Activated CD4-positive, alpha-beta memory T cell treated with anti-CD3 and anti-CD28 coated beads, Interleukin-2, amount 10 ng/mL, durations not matched to agents 7 days and 5 days (primary cell): ENCODE measurements at regions not wholly inside any gene's neighbourhood (a gene's known extent, or its start where the extent isn't known, plus 50 kb on each side); places are given as distances from the start of the nearest gene placed in this dataset.

Experiments used
- CTCF ChIA-PET: fragments of 350-600 bp; sonication (Branson Sonifier 250); formaldehyde crosslinking; loops from one replicate; lab custom pipeline; 2021; ENCODE audit warnings: antibody characterized with exemption, inconsistent platforms; lab: Charles Lee
- POLR2A ChIA-PET: fragments of 350-600 bp; sonication (Branson Sonifier 250); formaldehyde crosslinking; loops from one replicate; lab custom pipeline; 2021; ENCODE audit warnings: antibody characterized with exemption; lab: Charles Lee
- DNase-seq: peaks from one replicate; pipeline ENCODE4 v3.0.0-alpha.2; 2020
- H3K27ac Mint-ChIP-seq: one replicate; pipeline ENCODE4 v1.8.0; 2021; ENCODE audit warnings: mild to moderate bottlenecking, mixed read lengths
- H3K27me3 Mint-ChIP-seq: one replicate; pipeline ENCODE4 v1.8.0; 2021; ENCODE audit warnings: mixed read lengths
- H3K36me3 Mint-ChIP-seq: one replicate; pipeline ENCODE4 v1.8.0; 2021; ENCODE audit warnings: low read depth, mixed read lengths
- H3K4me1 Mint-ChIP-seq: one replicate; pipeline ENCODE4 v1.8.0; 2021; ENCODE audit warnings: mixed read lengths
- H3K4me3 Mint-ChIP-seq: one replicate; pipeline ENCODE4 v1.8.0; 2021; ENCODE audit warnings: mild to moderate bottlenecking, mixed read lengths
- H3K9me3 Mint-ChIP-seq: one replicate; pipeline ENCODE4 v1.8.0; 2021; ENCODE audit warnings: mixed read lengths

DNA sequence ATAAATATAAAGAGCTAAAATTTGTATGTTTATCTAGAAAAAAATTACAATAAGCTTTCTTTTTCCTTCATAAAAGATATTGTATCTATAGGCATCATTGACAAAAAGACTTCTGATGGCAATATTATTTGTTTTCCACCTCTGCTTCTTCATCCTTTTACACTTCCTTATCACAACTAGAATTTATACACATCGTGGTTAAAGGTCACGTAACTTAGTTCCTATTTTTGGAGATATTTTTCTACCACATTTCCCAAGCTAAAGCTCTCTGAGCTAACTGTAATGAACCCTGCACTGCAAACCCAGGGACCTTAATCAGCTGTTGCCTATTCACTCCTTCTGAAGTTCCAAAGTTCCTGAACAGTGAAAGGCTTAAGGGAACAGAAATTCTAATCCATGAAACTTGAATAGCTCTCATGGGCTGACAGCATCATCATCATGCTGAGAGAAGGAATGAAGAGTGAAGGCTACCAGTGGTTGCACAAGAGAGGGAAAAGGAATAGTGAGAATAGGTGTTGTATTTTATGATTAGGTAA lies 106.1 kb upstream of the SLC13A1 start:
- Mint-ChIP-seq H3K4me1 (no peaks in the 10 kb centered on the region), H3K27me3 (no peaks in the 10 kb centered on the region), H3K36me3 (no peaks in the 10 kb centered on the region), H3K27ac (no peak overlapping the region), H3K9me3 (no peaks in the 10 kb centered on the region), H3K4me3 (no peak overlapping the region)
- no peak for DNase-seq
- ChIA-PET POLR2A (no interaction called here), CTCF (no interaction called here)

DNA sequence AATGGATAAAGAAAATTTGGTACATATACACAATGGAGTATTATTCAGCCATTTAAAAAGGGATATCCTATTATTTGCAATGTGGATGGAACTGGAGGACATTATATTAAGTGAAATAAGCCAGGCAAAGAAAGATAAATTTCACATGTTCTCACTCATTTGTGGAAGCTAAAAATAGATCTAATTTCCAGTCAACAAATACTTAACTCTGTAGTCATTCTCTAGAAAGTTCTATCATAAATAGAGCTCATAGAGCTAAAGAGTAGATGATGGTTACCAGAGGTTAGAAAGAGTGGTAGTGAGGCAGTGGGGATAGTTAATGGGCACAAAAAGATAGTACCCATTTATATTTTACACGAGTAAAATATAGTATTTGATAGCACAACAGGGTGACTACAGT lies 104.2 kb upstream of the SLC13A1 start:
- H3K4me1 Mint-ChIP-seq: no peaks in the 10 kb centered on the region
- no peaks in the 10 kb centered on the region for H3K36me3 Mint-ChIP-seq
- H3K4me3 Mint-ChIP-seq: no peak overlapping the region
- no peaks in the 10 kb centered on the region for H3K27me3 Mint-ChIP-seq
- no peak overlapping the region for H3K27ac Mint-ChIP-seq
- ChIA-PET POLR2A (no interaction called here), CTCF (no interaction called here)
- no peaks in the 10 kb centered on the region for H3K9me3 Mint-ChIP-seq
- no peak for DNase-seq

DNA sequence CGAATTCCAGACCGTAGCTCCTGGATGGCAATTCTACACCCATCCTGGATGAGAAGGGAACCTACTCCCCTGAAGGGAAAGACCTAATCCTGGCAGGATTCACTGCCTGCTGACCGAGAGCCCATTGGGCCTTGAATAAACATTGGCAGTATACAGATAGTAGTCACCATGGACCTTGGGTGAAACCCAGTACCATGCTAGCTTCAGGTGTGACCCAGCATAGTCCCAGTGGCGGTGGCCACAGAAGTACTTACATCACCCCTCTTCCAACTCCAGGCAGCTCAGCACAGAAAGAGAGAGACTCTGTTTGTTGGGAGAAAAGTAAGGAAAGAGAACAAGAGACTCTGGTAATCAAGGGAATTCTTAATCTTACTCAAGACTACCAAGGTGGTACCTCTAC lies 97.2 kb upstream of the SLC13A1 start:
- H3K4me3 Mint-ChIP-seq: no peak overlapping the region
- no peaks in the 10 kb centered on the region for H3K36me3 Mint-ChIP-seq
- ChIA-PET CTCF (no interaction called here), POLR2A (no interaction called here)
- no peak for DNase-seq
- no peak overlapping the region for H3K27ac Mint-ChIP-seq
- no peaks in the 10 kb centered on the region for H3K4me1 Mint-ChIP-seq
- H3K9me3 Mint-ChIP-seq: peaks cover 3% of the 10 kb centered on the region
- H3K27me3 Mint-ChIP-seq: no peaks in the 10 kb centered on the region

DNA sequence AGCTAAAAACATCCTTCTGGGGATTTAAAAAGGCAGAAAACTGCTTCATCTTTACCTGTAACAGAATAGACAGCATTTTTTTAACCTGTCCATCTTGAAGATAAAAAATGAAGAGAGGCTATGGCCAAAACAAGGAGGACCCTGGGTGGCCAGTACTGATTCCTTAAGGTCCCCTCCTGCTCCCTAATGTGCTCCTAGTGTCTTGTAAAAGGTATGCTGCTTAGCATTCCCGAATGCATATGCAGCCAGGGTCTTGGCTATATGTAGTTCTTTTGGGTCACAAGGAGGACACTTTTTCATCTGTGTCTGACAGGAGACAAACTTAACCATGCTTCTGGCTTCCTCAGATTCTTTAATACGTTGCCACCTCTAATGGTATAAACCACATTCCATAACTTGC lies 93.9 kb upstream of the SLC13A1 start:
- DNase-seq: no peak
- ChIA-PET CTCF (no interaction called here), POLR2A (no interaction called here)
- H3K9me3 Mint-ChIP-seq: peaks cover 3% of the 10 kb centered on the region
- no peak overlapping the region for H3K4me3 Mint-ChIP-seq
- no peaks in the 10 kb centered on the region for H3K4me1 Mint-ChIP-seq
- H3K36me3 Mint-ChIP-seq: no peaks in the 10 kb centered on the region
- H3K27ac Mint-ChIP-seq: no peak overlapping the region
- no peaks in the 10 kb centered on the region for H3K27me3 Mint-ChIP-seq

DNA sequence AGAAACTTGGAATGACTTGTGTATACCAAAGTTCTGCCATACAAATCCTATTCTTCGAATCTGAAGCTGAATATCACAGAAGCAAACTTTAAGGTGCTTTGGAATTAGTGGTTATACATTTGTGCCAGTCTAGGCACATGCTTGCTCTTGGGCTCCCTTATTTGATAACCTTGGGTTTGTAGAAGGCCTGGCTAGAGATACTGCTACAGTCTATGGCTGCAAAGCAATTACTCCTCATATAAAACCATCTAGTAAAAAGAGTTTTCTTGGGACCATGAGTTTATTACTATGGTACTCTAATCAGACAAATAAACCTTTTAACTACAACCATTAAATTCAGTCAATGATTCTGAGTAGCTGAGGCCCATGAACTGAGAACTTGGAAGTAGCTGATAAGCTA lies 92.5 kb upstream of the SLC13A1 start:
- H3K4me3 Mint-ChIP-seq: no peak overlapping the region
- peaks cover 3% of the 10 kb centered on the region for H3K9me3 Mint-ChIP-seq
- no peaks in the 10 kb centered on the region for H3K27me3 Mint-ChIP-seq
- no peaks in the 10 kb centered on the region for H3K4me1 Mint-ChIP-seq
- CTCF ChIA-PET: no interaction called here
- H3K36me3 Mint-ChIP-seq: no peaks in the 10 kb centered on the region
- no peak for DNase-seq
- POLR2A ChIA-PET: no interaction called here
- no peak overlapping the region for H3K27ac Mint-ChIP-seq

DNA sequence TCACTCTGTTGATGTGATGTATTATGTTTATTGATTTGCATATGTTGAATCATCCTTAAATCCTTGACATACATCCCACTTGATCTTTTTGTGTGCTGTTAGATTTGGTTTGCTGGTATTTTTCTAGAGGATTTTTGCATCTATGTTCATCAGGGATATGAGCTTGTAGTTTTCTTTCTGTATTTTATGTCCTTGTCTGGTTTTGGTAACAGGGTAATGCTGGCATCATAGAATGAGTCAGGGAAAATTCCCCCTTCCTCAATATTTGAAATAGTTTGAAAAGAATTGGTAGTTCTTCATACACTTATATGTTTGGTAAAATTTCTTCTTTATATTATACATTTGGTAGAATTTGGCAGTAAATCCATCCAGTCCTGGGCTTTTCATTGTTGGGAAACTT lies 89.4 kb upstream of the SLC13A1 start:
- no peaks in the 10 kb centered on the region for H3K36me3 Mint-ChIP-seq
- CTCF ChIA-PET: no interaction called here
- no peaks in the 10 kb centered on the region for H3K27me3 Mint-ChIP-seq
- no peak for DNase-seq
- H3K4me1 Mint-ChIP-seq: no peaks in the 10 kb centered on the region
- POLR2A ChIA-PET: no interaction called here
- no peak overlapping the region for H3K4me3 Mint-ChIP-seq
- H3K27ac Mint-ChIP-seq: no peak overlapping the region
- no peaks in the 10 kb centered on the region for H3K9me3 Mint-ChIP-seq

DNA sequence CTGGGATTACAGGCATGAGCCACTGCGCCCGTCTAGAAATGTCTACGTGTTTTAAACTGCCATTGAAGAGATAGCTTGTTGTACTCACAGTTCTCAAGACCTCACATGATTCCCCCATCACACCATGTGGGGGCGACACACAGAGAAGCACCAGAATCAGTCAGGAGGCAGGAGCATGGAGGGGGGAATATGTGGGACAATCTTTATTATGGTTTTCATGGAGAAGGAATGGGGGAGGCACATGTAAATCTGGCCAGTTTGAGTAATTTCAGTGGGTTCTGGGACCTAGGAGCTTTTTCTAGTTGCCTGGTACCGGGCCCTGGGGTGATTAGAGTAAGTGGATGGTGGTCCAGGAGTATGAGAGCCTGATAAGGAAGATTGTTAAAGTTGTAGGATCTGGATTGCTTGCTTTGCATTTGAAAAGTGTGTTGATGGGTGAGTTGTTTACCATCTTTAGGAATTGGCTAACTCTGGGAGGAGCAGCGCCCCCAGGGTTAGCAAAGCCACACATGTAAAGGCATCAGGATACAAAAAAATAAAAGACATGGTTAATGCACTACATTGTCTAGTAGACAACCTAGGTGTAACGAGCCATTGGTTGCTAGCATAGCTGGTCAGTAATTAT lies 85.4 kb upstream of the SLC13A1 start:
- Mint-ChIP-seq H3K36me3 (no peaks in the 10 kb centered on the region), H3K27ac (no peak overlapping the region), H3K27me3 (no peaks in the 10 kb centered on the region), H3K4me1 (no peaks in the 10 kb centered on the region), H3K4me3 (no peak overlapping the region), H3K9me3 (no peaks in the 10 kb centered on the region)
- DNase-seq: no peak
- ChIA-PET POLR2A (no interaction called here), CTCF (no interaction called here)

DNA sequence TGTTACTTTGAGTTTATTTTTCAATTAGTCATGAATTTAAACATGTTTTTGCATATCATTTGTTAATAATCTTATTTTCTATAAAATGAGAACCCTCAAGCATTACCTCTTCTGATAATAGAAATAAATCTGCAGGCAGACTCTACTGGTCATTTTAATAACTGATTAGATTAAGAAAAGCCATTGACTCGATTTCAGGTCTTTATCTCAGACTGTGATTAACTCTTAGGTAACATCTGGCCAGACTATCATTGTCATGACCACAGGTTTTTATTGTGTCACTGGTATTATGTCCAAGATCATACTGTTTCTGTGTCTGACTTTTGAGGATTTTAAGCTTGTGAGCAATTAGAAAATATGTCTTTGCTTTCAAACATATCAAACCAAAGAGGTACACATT lies 83.6 kb upstream of the SLC13A1 start:
- no peak overlapping the region for H3K4me3 Mint-ChIP-seq

DNA sequence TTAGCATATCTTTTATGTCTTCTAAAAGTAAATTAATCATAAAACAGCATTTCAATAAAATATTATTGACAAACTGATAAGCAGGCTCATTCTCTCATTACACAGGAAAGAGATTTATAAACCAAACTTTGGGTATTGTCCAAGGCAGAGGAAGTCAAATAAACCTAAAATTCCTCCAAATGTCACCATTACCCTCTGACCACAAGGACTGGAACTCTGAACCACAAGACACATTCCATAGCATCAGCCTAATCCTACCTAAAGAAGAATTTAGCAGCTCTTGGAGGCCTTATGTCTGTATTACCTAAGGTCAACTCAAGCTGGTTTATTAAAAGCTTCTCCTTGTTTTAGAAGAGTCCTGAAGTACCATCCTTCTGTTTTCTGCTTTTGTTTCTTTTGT lies 82.4 kb upstream of the SLC13A1 start:
- Mint-ChIP-seq H3K9me3 (peaks cover 2% of the 10 kb centered on the region), H3K4me3 (no peak overlapping the region), H3K27me3 (no peaks in the 10 kb centered on the region), H3K4me1 (no peaks in the 10 kb centered on the region), H3K36me3 (no peaks in the 10 kb centered on the region), H3K27ac (no peak overlapping the region)
- CTCF ChIA-PET: no interaction called here
- POLR2A ChIA-PET: no interaction called here
- DNase-seq: no peak

More for the DNA sequence above, 83.6 kb upstream of the SLC13A1 start:
- no peak for DNase-seq
- Mint-ChIP-seq H3K27ac (no peak overlapping the region), H3K27me3 (no peaks in the 10 kb centered on the region), H3K4me1 (no peaks in the 10 kb centered on the region), H3K36me3 (no peaks in the 10 kb centered on the region), H3K9me3 (no peaks in the 10 kb centered on the region)
- POLR2A ChIA-PET: no interaction called here
- CTCF ChIA-PET: no interaction called here

DNA sequence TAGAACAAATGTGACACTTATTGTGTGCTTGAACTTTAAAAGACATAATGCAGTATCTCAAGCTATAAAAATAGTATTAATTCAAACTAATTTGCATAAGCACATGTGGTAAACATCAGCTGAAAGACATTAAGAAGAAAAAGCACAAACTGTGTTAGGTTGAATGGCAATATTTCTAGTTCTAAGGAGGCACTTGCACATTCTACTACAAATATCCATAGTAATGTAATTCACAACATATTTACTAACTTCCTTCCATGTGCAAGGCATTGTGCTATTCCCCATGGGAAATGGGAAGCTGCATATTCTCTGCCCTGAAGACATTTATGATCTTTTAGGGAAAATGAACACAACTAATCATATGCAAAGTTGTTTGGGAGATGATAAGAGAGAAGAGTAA lies 80.2 kb upstream of the SLC13A1 start:
- DNase-seq: no peak
- CTCF ChIA-PET: no interaction called here
- Mint-ChIP-seq H3K27me3 (no peaks in the 10 kb centered on the region), H3K36me3 (no peaks in the 10 kb centered on the region), H3K9me3 (peaks cover 2% of the 10 kb centered on the region), H3K27ac (no peak overlapping the region), H3K4me3 (no peak overlapping the region), H3K4me1 (no peaks in the 10 kb centered on the region)
- POLR2A ChIA-PET: no interaction called here

DNA sequence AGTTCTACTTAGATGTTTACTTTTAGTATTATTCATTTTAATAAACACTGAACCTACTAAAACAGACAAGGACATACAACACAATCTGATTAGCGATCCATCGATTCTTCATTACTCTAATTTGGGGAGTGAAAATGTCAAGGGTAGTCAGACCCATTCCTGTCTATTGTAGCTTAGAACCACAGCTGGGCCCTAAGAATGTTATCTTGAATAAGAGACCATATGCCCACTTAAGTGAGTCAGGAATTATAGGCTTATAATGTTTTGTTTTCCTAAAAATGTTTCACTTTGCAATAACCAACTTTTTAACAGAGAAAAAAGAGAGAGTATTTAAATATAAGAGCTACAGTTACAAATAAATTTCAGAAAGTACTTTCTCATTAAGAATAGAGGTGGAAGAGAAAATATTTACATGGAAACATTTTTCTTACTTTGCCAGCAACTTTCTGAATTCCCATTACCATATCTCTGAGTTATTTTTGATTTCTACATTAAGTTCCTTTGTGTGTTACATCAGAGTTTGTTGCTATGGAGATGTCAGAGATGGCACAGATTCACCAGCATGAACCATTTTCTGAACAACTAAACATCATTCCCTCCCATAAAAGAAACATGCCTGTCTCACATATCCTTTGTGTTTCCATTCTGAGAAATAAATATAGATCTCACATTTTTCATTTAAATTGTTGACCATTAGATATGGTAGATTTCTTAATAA lies 75.4 kb upstream of the SLC13A1 start:
- H3K4me3 Mint-ChIP-seq: no peak overlapping the region
- H3K36me3 Mint-ChIP-seq: no peaks in the 10 kb centered on the region
- POLR2A ChIA-PET: no interaction called here
- no peak overlapping the region for H3K27ac Mint-ChIP-seq
- DNase-seq: no peak
- H3K27me3 Mint-ChIP-seq: no peaks in the 10 kb centered on the region
- H3K9me3 Mint-ChIP-seq: peaks cover 2% of the 10 kb centered on the region
- CTCF ChIA-PET: no interaction called here
- no peaks in the 10 kb centered on the region for H3K4me1 Mint-ChIP-seq

DNA sequence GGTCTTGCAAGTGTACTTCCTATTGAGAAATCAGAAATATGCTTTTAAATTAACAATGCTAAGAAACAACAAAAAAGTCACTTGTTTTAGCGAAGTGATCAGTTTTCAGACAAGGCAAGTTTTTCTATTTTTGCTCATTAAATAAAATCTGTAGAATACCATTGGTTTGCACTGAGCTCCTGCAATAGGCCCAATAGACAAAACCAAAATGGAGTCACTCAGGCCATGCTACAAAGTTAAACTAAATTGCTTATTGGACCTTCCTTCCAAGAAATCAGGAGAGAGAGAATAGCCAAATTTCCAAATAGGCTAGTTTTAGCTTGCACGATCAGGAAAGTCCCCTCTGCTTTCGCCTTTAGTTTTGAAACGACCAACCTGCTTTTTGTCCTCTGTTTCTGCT lies 73.4 kb upstream of the SLC13A1 start:
- ChIA-PET CTCF (no interaction called here), POLR2A (no interaction called here)
- DNase-seq: no peak
- Mint-ChIP-seq H3K27ac (no peak overlapping the region), H3K27me3 (no peaks in the 10 kb centered on the region), H3K9me3 (peaks cover 2% of the 10 kb centered on the region), H3K4me1 (no peaks in the 10 kb centered on the region), H3K36me3 (no peaks in the 10 kb centered on the region), H3K4me3 (no peak overlapping the region)

DNA sequence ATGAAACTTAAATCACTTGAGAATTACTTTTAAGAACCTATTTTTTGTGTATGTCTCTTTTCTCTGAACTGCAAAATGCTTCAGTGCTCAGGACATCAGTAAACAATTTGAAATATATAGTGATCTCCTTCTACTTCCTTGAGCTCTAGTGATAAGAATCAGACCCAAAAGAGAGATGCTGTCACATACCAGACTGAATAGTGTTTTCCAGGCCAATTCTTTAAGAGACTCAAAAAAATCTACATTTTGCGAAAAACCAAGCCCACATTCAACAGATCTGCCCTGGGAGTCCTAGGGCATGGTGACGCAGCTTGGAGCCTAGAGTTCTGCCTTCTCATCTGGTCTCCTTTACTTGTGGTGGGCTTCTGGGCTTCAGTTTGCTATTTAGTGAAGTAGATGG lies 72.1 kb upstream of the SLC13A1 start:
- DNase-seq: no peak
- ChIA-PET CTCF (no interaction called here), POLR2A (no interaction called here)
- no peaks in the 10 kb centered on the region for H3K4me1 Mint-ChIP-seq
- H3K27ac Mint-ChIP-seq: no peak overlapping the region
- no peaks in the 10 kb centered on the region for H3K36me3 Mint-ChIP-seq
- H3K9me3 Mint-ChIP-seq: no peaks in the 10 kb centered on the region
- H3K4me3 Mint-ChIP-seq: no peak overlapping the region
- H3K27me3 Mint-ChIP-seq: no peaks in the 10 kb centered on the region

DNA sequence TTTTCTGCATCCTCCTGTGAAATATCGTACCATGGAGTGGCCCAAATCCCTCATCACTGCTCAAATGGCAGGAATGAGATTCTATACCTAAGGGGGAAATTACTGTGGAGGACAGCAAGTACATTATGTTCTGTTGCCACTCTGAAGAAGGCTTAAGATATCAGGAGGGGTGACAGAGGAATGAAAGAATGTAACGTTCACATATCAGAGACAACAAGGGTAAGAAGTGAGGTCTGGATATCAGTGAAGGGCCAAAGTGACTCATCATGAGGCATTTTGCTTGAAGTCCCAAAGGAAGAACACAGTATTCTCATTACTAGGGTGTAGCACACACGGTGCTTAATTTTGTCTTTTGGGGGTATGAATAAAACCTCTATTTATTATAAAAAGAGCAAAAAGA lies 71.5 kb upstream of the SLC13A1 start:
- no peaks in the 10 kb centered on the region for H3K36me3 Mint-ChIP-seq
- H3K4me1 Mint-ChIP-seq: no peaks in the 10 kb centered on the region
- H3K27ac Mint-ChIP-seq: no peak overlapping the region
- H3K27me3 Mint-ChIP-seq: no peaks in the 10 kb centered on the region
- ChIA-PET POLR2A (no interaction called here), CTCF (no interaction called here)
- no peak overlapping the region for H3K4me3 Mint-ChIP-seq
- H3K9me3 Mint-ChIP-seq: no peaks in the 10 kb centered on the region
- DNase-seq: no peak
